ENCODE measurements at regions not wholly inside any gene's neighbourhood (a gene's known extent, or its start where the extent isn't known, plus 50 kb on each side); places are given as distances from the start of the nearest gene placed in this dataset.

GRCh38 chr3:126266291-126266840 is 86.0 kb upstream of the ALDH1L1 start:
- Histone ChIP-seq H3K4me3 (ENCODE audit: low read length) (no peak overlapping the region), H3K9me3 (ENCODE audit: control insufficient read depth, low read length) (no peaks in the 10 kb centered on the region), H3K9ac (ENCODE audit: extremely low read depth, low read length, poor library complexity, severe bottlenecking) (no peak overlapping the region), H3K36me3 (ENCODE audit: control insufficient read depth, insufficient read depth, low read length) (no peaks in the 10 kb centered on the region), H3K27me3 (ENCODE audit: control insufficient read depth, insufficient read depth, low read length, poor library complexity, severe bottlenecking) (peaks cover 4% of the 10 kb centered on the region), H3K27ac (ENCODE audit: low read depth, low read length) (no peak overlapping the region), H3K4me1 (ENCODE audit: control insufficient read depth, insufficient read depth, low read length) (peaks cover 16% of the 10 kb centered on the region)
- Mint-ChIP-seq H3K27me3 (ENCODE audit: insufficient read depth) (peaks cover 10% of the 10 kb centered on the region), H3K9me3 (peaks cover 3% of the 10 kb centered on the region), H3K36me3 (ENCODE audit: low read depth) (no peaks in the 10 kb centered on the region), H3K4me3 (peak overlapping the region; percentile 69), H3K27ac (no peak overlapping the region), H3K4me1 (peaks cover 11% of the 10 kb centered on the region)
- WGBS, 2 experiments (ENCODE audit: insufficient coverage in 1 of 2, insufficient read length in 1 of 2): 81 to 91% methylated on average over 4 to 15 of the region's 15 CpGs
- TF ChIP-seq CTCF (conservative IDR thresholded peaks at IDR 0.05): no peak
- DNase-seq: peak; percentile 84

GRCh38 chr3:126264952-126265351 is 84.6 kb upstream of the ALDH1L1 start:
- no peak overlapping the region for H3K27ac Mint-ChIP-seq

GRCh38 chr3:126264381-126264780 is 84.0 kb upstream of the ALDH1L1 start:
- Histone ChIP-seq H3K4me3 (ENCODE audit: low read length) (no peak overlapping the region), H3K27ac (ENCODE audit: low read depth, low read length) (no peak overlapping the region), H3K9ac (ENCODE audit: extremely low read depth, low read length, poor library complexity, severe bottlenecking) (no peak overlapping the region), H3K9me3 (ENCODE audit: control insufficient read depth, low read length) (no peaks in the 10 kb centered on the region), H3K27me3 (ENCODE audit: control insufficient read depth, insufficient read depth, low read length, poor library complexity, severe bottlenecking) (peaks cover 4% of the 10 kb centered on the region), H3K36me3 (ENCODE audit: control insufficient read depth, insufficient read depth, low read length) (no peaks in the 10 kb centered on the region), H3K4me1 (ENCODE audit: control insufficient read depth, insufficient read depth, low read length) (peaks cover 16% of the 10 kb centered on the region)
- Mint-ChIP-seq H3K27me3 (ENCODE audit: insufficient read depth) (peaks cover 17% of the 10 kb centered on the region), H3K27ac (no peak overlapping the region), H3K9me3 (peaks cover 3% of the 10 kb centered on the region), H3K36me3 (ENCODE audit: low read depth) (no peaks in the 10 kb centered on the region), H3K4me3 (no peak overlapping the region), H3K4me1 (peaks cover 14% of the 10 kb centered on the region)
- 83 to 92% methylated on average over 7 of the region's 7 CpGs for WGBS, 2 experiments (ENCODE audit: insufficient coverage in 1 of 2, insufficient read length in 1 of 2)
- no peak for DNase-seq
- no peak for TF ChIP-seq CTCF (conservative IDR thresholded peaks at IDR 0.05)

More at GRCh38 chr3:126264952-126265351, 84.6 kb upstream of the ALDH1L1 start:
- no peak for DNase-seq
- peak; percentile 37 for TF ChIP-seq CTCF (conservative IDR thresholded peaks at IDR 0.05)
- Mint-ChIP-seq H3K9me3 (peaks cover 3% of the 10 kb centered on the region), H3K4me3 (no peak overlapping the region), H3K27me3 (ENCODE audit: insufficient read depth) (peaks cover 14% of the 10 kb centered on the region), H3K4me1 (peaks cover 14% of the 10 kb centered on the region), H3K36me3 (ENCODE audit: low read depth) (no peaks in the 10 kb centered on the region)
- Histone ChIP-seq H3K27ac (ENCODE audit: low read depth, low read length) (no peak overlapping the region), H3K27me3 (ENCODE audit: control insufficient read depth, insufficient read depth, low read length, poor library complexity, severe bottlenecking) (peaks cover 4% of the 10 kb centered on the region), H3K9ac (ENCODE audit: extremely low read depth, low read length, poor library complexity, severe bottlenecking) (no peak overlapping the region), H3K36me3 (ENCODE audit: control insufficient read depth, insufficient read depth, low read length) (no peaks in the 10 kb centered on the region), H3K4me3 (ENCODE audit: low read length) (no peak overlapping the region), H3K9me3 (ENCODE audit: control insufficient read depth, low read length) (no peaks in the 10 kb centered on the region), H3K4me1 (ENCODE audit: control insufficient read depth, insufficient read depth, low read length) (peaks cover 16% of the 10 kb centered on the region)
- 89 to 92% methylated on average over 8 to 12 of the region's 12 CpGs for WGBS, 2 experiments (ENCODE audit: insufficient coverage in 1 of 2, insufficient read length in 1 of 2)
